OCI-LY1 (cell line): ENCODE measurements at regions not wholly inside any gene's neighbourhood (a gene's known extent, or its start where the extent isn't known, plus 50 kb on each side); places are given as distances from the start of the nearest gene placed in this dataset.

Source experiments
- H2AFZ ChIP-seq: fragments of 200-600 bp; sonication (generic), shearing (Covaris generic); 2 replicates; pipeline ENCODE4 v1.6.0; 2014; ENCODE audit warnings: antibody characterized with exemption, mild to moderate bottlenecking, low read length
- H3F3A ChIP-seq: fragments of 200-600 bp; sonication (generic), shearing (Covaris generic); 2 replicates; pipeline ENCODE4 v1.6.0; 2014; ENCODE audit warnings: mild to moderate bottlenecking, antibody characterized with exemption, low read length, moderate library complexity; ENCODE audit not compliant: insufficient read depth
- H3K27ac ChIP-seq: fragments of 200-600 bp; sonication (generic); 2 replicates; pipeline ENCODE4 v1.5.1; 2014; ENCODE audit warnings: low read length, mixed run types, mild to moderate bottlenecking, low read depth; ENCODE audit not compliant: poor library complexity, severe bottlenecking
- H3K27me3 ChIP-seq: fragments of 200-600 bp; sonication (generic); 2 replicates; pipeline ENCODE4 v1.6.0; 2014; ENCODE audit warnings: antibody characterized with exemption, mild to moderate bottlenecking, low read length, moderate library complexity; ENCODE audit not compliant: insufficient read depth
- H3K36me3 ChIP-seq: fragments of 200-600 bp; sonication (generic); 2 replicates; pipeline ENCODE4 v1.6.1; 2014; ENCODE audit warnings: mild to moderate bottlenecking, antibody characterized with exemption, low read length, moderate library complexity, mixed read lengths; ENCODE audit not compliant: insufficient read depth
- H3K4me1 ChIP-seq: fragments of 200-600 bp; sonication (generic); 2 replicates; pipeline ENCODE4 v1.5.1; 2014; ENCODE audit warnings: mild to moderate bottlenecking, low read length, moderate library complexity; ENCODE audit not compliant: insufficient read depth, severe bottlenecking
- H3K4me2 ChIP-seq: fragments of 200-600 bp; sonication (generic), shearing (Covaris generic); 2 replicates; pipeline ENCODE4 v1.6.1; 2014; ENCODE audit warnings: low read length
- H3K4me3 ChIP-seq: fragments of 200-600 bp; sonication (generic); 2 replicates; pipeline ENCODE4 v1.5.1; 2014; ENCODE audit warnings: low read length, low read depth, mild to moderate bottlenecking, mixed read lengths; ENCODE audit not compliant: poor library complexity, severe bottlenecking
- H3K79me2 ChIP-seq: fragments of 200-600 bp; shearing (Covaris generic); 2 replicates; pipeline ENCODE4 v1.6.1; 2016; ENCODE audit warnings: mixed run types, low read length, mixed read lengths; ENCODE audit not compliant: insufficient read depth
- H3K9ac ChIP-seq: fragments of 200-600 bp; sonication (generic), shearing (Covaris generic); 2 replicates; pipeline ENCODE4 v1.6.1; 2014; ENCODE audit warnings: mild to moderate bottlenecking, low read length, mixed read lengths
- H3K9me2 ChIP-seq: fragments of 200-600 bp; sonication (generic), shearing (Covaris generic); 2 replicates; pipeline ENCODE4 v1.6.1; 2014; ENCODE audit warnings: low read depth, mild to moderate bottlenecking, low read length, mixed read lengths
- H3K9me3 ChIP-seq: fragments of 200-600 bp; shearing (Covaris generic); 2 replicates; pipeline ENCODE4 v1.6.1; 2014; ENCODE audit warnings: low read length, mixed read lengths
- H4K20me1 ChIP-seq: fragments of 200-600 bp; sonication (generic), shearing (Covaris generic); 2 replicates; pipeline ENCODE4 v1.6.0; 2016; ENCODE audit warnings: mild to moderate bottlenecking, low read length; ENCODE audit not compliant: insufficient read depth
- EZH2 ChIP-seq: fragments of 200-600 bp; sonication (generic), shearing (Covaris generic); IDR thresholded peaks from 2 replicates; pipeline ENCODE4 v1.8.0; 2017; ENCODE audit warnings: borderline replicate concordance, mixed run types, mild to moderate bottlenecking, antibody characterized with exemption, low read length, moderate library complexity, mixed read lengths
- TF ChIP-seq, protein P1 (sequence below): fragments of 200-600 bp; sonication (generic), shearing (Covaris generic); IDR thresholded peaks from 2 replicates; pipeline ENCODE4 v1.5.1; 2017; ENCODE audit warnings: mild to moderate bottlenecking, antibody characterized with exemption, low read length, moderate library complexity, mixed read lengths

DNA sequence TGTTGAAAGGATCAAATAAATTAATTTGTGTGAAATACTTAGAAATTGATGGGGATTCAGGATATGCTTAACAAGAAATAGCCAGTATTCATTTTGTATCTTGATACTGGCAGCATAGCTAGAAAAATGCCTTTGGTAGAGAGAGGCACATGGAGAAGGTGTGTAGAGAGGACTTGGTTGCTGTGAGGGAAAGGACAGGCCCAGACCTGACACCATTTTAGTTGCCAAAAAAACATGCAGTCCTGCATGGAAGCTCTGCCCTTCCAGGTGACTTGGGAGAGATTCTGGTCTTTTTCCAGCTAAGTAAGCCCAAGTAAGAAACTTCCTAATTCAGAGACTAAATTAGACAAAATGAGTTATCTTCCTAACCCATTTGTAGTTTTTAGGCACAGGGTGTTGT, 335.0 kb downstream of the RFC3 start:
- Histone ChIP-seq H2AFZ (no peak overlapping the region), H3K79me2 (no peaks in the 10 kb centered on the region), H3K36me3 (no peaks in the 10 kb centered on the region), H3K27me3 (no peaks in the 10 kb centered on the region), H3F3A (no peaks in the 10 kb centered on the region), H4K20me1 (no peaks in the 10 kb centered on the region), H3K4me3 (no peak overlapping the region), H3K9me3 (no peaks in the 10 kb centered on the region), H3K27ac (no peak overlapping the region), H3K4me1 (peaks cover 3% of the 10 kb centered on the region), H3K9me2 (no peaks in the 10 kb centered on the region), H3K4me2 (no peak overlapping the region), H3K9ac (no peak overlapping the region)
- TF ChIP-seq, protein P1, sequence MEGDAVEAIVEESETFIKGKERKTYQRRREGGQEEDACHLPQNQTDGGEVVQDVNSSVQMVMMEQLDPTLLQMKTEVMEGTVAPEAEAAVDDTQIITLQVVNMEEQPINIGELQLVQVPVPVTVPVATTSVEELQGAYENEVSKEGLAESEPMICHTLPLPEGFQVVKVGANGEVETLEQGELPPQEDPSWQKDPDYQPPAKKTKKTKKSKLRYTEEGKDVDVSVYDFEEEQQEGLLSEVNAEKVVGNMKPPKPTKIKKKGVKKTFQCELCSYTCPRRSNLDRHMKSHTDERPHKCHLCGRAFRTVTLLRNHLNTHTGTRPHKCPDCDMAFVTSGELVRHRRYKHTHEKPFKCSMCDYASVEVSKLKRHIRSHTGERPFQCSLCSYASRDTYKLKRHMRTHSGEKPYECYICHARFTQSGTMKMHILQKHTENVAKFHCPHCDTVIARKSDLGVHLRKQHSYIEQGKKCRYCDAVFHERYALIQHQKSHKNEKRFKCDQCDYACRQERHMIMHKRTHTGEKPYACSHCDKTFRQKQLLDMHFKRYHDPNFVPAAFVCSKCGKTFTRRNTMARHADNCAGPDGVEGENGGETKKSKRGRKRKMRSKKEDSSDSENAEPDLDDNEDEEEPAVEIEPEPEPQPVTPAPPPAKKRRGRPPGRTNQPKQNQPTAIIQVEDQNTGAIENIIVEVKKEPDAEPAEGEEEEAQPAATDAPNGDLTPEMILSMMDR = no peak
- TF ChIP-seq EZH2 = no peak

DNA sequence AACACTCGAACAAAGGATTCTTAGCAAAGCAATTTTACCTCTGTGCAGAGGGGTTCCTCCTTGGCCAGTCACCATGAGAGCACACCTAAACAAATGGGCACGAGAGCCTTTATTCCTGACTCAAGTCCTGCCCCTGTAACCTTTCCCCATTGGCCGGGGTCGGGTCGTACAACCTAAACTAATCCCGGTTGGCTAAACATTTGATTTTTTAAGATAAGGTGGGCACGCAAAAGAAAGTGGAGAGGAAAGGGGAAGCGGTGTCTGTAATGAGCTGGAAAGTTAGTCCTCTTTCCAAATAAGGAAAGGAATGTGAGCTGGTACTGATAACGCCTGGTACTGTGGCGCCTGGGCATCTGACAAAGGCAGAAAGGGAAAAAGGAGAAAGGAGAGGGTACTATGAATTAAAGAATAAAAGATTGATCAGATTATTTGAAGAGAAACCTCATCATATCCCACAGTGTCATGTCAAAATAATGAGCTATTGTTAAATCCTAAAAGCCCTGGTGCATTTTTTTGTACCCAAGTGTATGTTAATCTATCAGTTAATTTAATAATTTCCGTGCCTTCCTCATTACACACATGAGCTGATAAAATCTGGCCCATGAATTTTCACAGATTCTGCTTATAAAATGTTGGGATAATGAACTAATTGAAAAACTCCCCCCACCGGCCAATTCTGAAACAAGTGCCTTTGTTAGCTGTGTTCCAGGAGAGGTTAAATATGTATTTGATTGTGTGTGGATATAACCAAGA, 335.7 kb downstream of the RFC3 start:
- Histone ChIP-seq H2AFZ (no peak overlapping the region), H3K27ac (no peak overlapping the region), H3K4me2 (no peak overlapping the region), H4K20me1 (no peaks in the 10 kb centered on the region), H3K79me2 (no peaks in the 10 kb centered on the region), H3K36me3 (no peaks in the 10 kb centered on the region), H3K27me3 (no peaks in the 10 kb centered on the region), H3K9me2 (no peaks in the 10 kb centered on the region), H3K9ac (no peak overlapping the region), H3K4me3 (no peak overlapping the region), H3K4me1 (peaks cover 3% of the 10 kb centered on the region), H3F3A (no peaks in the 10 kb centered on the region), H3K9me3 (no peaks in the 10 kb centered on the region)
- TF ChIP-seq, protein P1 = no peak
- no peak for TF ChIP-seq EZH2

DNA sequence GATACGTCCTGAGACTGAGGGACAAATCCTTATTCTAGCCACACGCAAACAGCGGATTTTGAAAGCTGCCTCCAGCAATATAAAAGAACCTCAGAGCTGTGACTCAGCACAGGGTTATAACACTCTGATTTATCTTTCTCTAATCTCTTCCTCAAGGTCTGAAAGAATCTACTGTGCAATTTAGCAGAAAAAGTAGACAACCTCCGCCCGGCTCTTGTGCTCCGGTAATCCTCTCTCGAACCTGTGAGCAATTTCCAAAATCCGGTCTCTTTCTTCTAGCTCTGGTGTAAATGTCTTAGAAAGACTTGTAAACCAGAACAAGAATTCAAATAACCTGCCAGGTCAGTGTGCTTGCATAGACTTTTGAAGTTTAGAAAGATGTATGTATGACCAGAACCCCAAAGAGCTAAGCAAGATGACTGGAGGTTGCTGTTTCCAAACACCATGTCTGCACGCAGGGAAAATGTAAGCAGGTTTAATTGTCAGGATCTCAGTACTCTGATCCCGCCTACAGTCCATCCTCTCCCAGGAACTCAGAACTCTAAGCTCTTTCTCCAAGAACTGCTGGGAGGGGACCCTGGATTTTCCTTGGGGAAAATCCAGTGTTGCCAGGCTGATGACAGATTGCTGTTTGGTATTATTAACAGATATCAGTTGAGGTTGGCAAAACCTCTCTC, 338.1 kb downstream of the RFC3 start:
- Histone ChIP-seq H2AFZ (no peak overlapping the region), H3K27me3 (no peaks in the 10 kb centered on the region), H3K4me3 (no peak overlapping the region), H3K9ac (no peak overlapping the region), H3K4me2 (no peak overlapping the region), H3K9me2 (no peaks in the 10 kb centered on the region), H4K20me1 (no peaks in the 10 kb centered on the region), H3K9me3 (no peaks in the 10 kb centered on the region), H3K4me1 (peaks cover 3% of the 10 kb centered on the region), H3F3A (no peaks in the 10 kb centered on the region), H3K27ac (no peak overlapping the region), H3K79me2 (no peaks in the 10 kb centered on the region), H3K36me3 (no peaks in the 10 kb centered on the region)
- no peak for TF ChIP-seq EZH2
- TF ChIP-seq, protein P1 = no peak
